ENCODE measurements at regions not wholly inside any gene's neighbourhood (a gene's known extent, or its start where the extent isn't known, plus 50 kb on each side); places are given as distances from the start of the nearest gene placed in this dataset.
A peak's percentile ranks its signal among the peaks of the same experiment; 100 is the strongest.

DNA sequence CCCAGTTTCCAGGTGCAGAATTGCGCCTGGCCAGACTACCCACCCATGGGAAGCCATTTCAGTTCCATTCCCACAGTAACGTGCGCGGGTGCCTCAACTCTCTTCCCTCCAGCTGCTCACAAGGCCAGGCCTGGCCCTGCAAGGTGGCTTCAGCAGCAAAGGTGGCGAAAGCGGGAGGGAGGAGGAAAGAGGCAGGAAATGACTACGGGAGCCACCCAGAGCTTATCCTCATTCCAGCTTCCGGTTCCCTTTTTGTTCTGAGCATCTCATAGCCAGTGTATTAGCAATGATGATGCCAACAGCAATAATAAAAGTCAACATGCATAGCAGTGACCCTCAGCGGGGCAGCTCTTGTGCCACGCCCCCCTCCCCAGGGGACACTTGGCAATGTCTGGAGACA lies 101.5 kb upstream of the BOD1 start:
- Histone ChIP-seq H3K4me3 (ENCODE audit: extremely low read depth in 1 of 4, insufficient read depth in 2 of 4, low read depth in 3 of 4, low read length in 4 of 4) (no peak overlapping the region), H3K56ac (replicated peaks; ENCODE audit: insufficient read length, low read depth, low read length) (no peak overlapping the region), H3K14ac (ENCODE audit: insufficient read length) (no peak overlapping the region), H2BK20ac (ENCODE audit: low read length) (no peak overlapping the region), H3K4ac (replicated peaks; ENCODE audit: insufficient read length, low read depth, low read length) (no peak overlapping the region), H4K20me1 (replicated peaks in 1 of 2; ENCODE audit: control insufficient read depth in 1 of 2, insufficient read depth in 2 of 2, low read length in 2 of 2) (no peaks in the 10 kb centered on the region), H3K23ac (ENCODE audit: insufficient read length) (no peak overlapping the region), H3K18ac (ENCODE audit: extremely low read depth, low read length) (no peak overlapping the region), H4K91ac (replicated peaks; ENCODE audit: insufficient read length, low read length) (no peak overlapping the region), H3K9me3 (ENCODE audit: insufficient read depth in 2 of 2, low read depth in 1 of 2, low read length in 1 of 2) (no peaks in the 10 kb centered on the region), H3K23me2 (ENCODE audit: low read depth, low read length) (no peaks in the 10 kb centered on the region), H3K9ac (replicated peaks in 1 of 4; ENCODE audit: extremely low read depth in 1 of 4, low read depth in 3 of 4, low read length in 3 of 4) (no peak overlapping the region), H3K79me1 (ENCODE audit: low read depth, low read length) (no peaks in the 10 kb centered on the region), H3K4me2 (ENCODE audit: insufficient read depth in 1 of 2, low read depth in 2 of 2, low read length in 2 of 2) (no peak overlapping the region), H2AK5ac (ENCODE audit: low read depth, low read length) (no peak overlapping the region), H3K79me2 (ENCODE audit: control insufficient read depth in 1 of 2, insufficient read depth in 2 of 2, low read length in 2 of 2) (no peaks in the 10 kb centered on the region), H2BK12ac (ENCODE audit: low read depth, low read length) (no peak overlapping the region; the same call in 1 of the 2 replicates), H2BK5ac (ENCODE audit: low read depth, low read length) (no peak overlapping the region; the same call in 1 of the 2 replicates), H3K27me3 (replicated peaks in 1 of 4; ENCODE audit: control insufficient read depth in 3 of 4, extremely low read depth in 1 of 4, insufficient read depth in 3 of 4, low read length in 3 of 4) (no peaks in the 10 kb centered on the region), H3K4me1 (replicated peaks in 1 of 4; ENCODE audit: control insufficient read depth in 3 of 4, insufficient read depth in 4 of 4, low read length in 3 of 4) (peaks cover 0 to 17% (median 6%) of the 10 kb centered on the region in 4 experiments; a peak in 5 of 7 replicates), H4K8ac (ENCODE audit: extremely low read depth, insufficient read depth, low read length) (no peak overlapping the region), H3K27ac (ENCODE audit: low read depth, low read length) (no peak overlapping the region), H2BK120ac (replicated peaks; ENCODE audit: low read depth, low read length) (no peak overlapping the region), H4K5ac (ENCODE audit: insufficient read length, low read depth, low read length) (no peak overlapping the region), H2AFZ (ENCODE audit: low read length) (no peak overlapping the region), H2BK15ac (ENCODE audit: low read length) (peak overlapping the region; percentile 63; the same call in 1 of the 2 replicates), H3K36me3 (ENCODE audit: control insufficient read depth in 2 of 4, insufficient read depth in 4 of 4, low read length in 3 of 4) (no peaks in the 10 kb centered on the region)
- TF ChIP-seq MAX (IDR thresholded peaks at IDR 0.05) (peak; percentile 18; the same call in 1 of the 2 replicates), HDAC2 (IDR thresholded peaks at IDR 0.05; ENCODE audit: borderline replicate concordance in 1 of 2, low read depth in 2 of 2, low read length in 2 of 2) (no peak)
- TF ChIP-seq, protein P1, sequence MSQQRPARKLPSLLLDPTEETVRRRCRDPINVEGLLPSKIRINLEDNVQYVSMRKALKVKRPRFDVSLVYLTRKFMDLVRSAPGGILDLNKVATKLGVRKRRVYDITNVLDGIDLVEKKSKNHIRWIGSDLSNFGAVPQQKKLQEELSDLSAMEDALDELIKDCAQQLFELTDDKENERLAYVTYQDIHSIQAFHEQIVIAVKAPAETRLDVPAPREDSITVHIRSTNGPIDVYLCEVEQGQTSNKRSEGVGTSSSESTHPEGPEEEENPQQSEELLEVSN (IDR thresholded peaks at IDR 0.05): 0 out of 2 replicates have a peak, but pooled peaks have one; percentile 32
- no peak for DNase-seq (ENCODE audit: low read depth in 1 of 2, low spot score in 2 of 2)
- ChIA-PET CTCF (ENCODE audit: partially characterized antibody) (interaction anchor here (0.7 to 1.5 kb wide), 8 partner anchors 10 to 599 kb away, joined by 3 to 6 read pairs (median 4); no protein-coding TSS in a partner anchor), POLR2A (ENCODE audit: partially characterized antibody) (interaction anchor here (0.7 to 2.2 kb wide), 4 partner anchors 11 to 245 kb away, joined by 3 to 9 read pairs (median 4); no protein-coding TSS in a partner anchor)
- WGBS, 2 experiments (ENCODE audit: extremely low coverage in 1 of 2, insufficient coverage in 1 of 2, insufficient read length in 1 of 2, insufficient replicate concordance in 2 of 2, low coverage in 1 of 2, low lambda C conversion rate in 2 of 2, missing lambda C conversion rate in 1 of 2): 91% methylated on average over 9 of the region's 10 CpGs; no CpG with 5 or more reads in 1 of the 2 experiments
- no peak for FAIRE-seq
